ENCODE measurements at regions not wholly inside any gene's neighbourhood (a gene's known extent, or its start where the extent isn't known, plus 50 kb on each side); places are given as distances from the start of the nearest gene placed in this dataset.

- no peak for DNase-seq (ENCODE audit: extremely low spot score in 2 of 2)
- Histone ChIP-seq H3K27me3 (no peaks in the 10 kb centered on the region), H3K27ac (no peak overlapping the region), H3K4me3 (no peak overlapping the region), H3K9me3 (no peaks in the 10 kb centered on the region), H3K4me1 (no peaks in the 10 kb centered on the region), H3K36me3 (no peaks in the 10 kb centered on the region)
- intact Hi-C loops (cut with DNase I): no loop called here
- TF ChIP-seq POLR2A (IDR thresholded peaks at IDR 0.05) (no peak), CTCF (IDR thresholded peaks at IDR 0.05) (no peak), POLR2AphosphoS5 (IDR thresholded peaks at IDR 0.05; ENCODE audit: insufficient read depth in 1 of 2, low read depth in 1 of 2) (no peak)
Observed at GRCh38 chr2:228542277-228542676, 360.8 kb upstream of the SPHKAP start.

- H3K9me3 ChIP-seq: no peaks in the 10 kb centered on the region
- no peak overlapping the region for H3K27ac ChIP-seq
- TF ChIP-seq POLR2AphosphoS5 (IDR thresholded peaks at IDR 0.05; ENCODE audit: insufficient read depth in 1 of 2, low read depth in 1 of 2) (no peak), POLR2A (IDR thresholded peaks at IDR 0.05) (no peak), CTCF (IDR thresholded peaks at IDR 0.05) (no peak)
- H3K4me1 ChIP-seq: no peaks in the 10 kb centered on the region
- no peaks in the 10 kb centered on the region for H3K27me3 ChIP-seq
- no peak overlapping the region for H3K4me3 ChIP-seq
- intact Hi-C loops (cut with DNase I): no loop called here
- DNase-seq (ENCODE audit: extremely low spot score in 2 of 2): no peak
- no peaks in the 10 kb centered on the region for H3K36me3 ChIP-seq
Observed at GRCh38 chr2:228541789-228542188, 360.3 kb upstream of the SPHKAP start.

- Histone ChIP-seq H3K27ac (no peak overlapping the region), H3K36me3 (no peaks in the 10 kb centered on the region), H3K27me3 (no peaks in the 10 kb centered on the region), H3K9me3 (no peaks in the 10 kb centered on the region), H3K4me1 (no peaks in the 10 kb centered on the region), H3K4me3 (no peak overlapping the region)
- TF ChIP-seq POLR2AphosphoS5 (IDR thresholded peaks at IDR 0.05; ENCODE audit: insufficient read depth in 1 of 2, low read depth in 1 of 2): no peak
- TF ChIP-seq CTCF (IDR thresholded peaks at IDR 0.05): no peak
- TF ChIP-seq POLR2A (IDR thresholded peaks at IDR 0.05): no peak
- no peak for DNase-seq (ENCODE audit: extremely low spot score in 2 of 2)
- intact Hi-C loops (cut with DNase I): no loop called here
Observed at GRCh38 chr2:228540976-228541375, 359.5 kb upstream of the SPHKAP start.

GRCh38 chr2:228535396-228535795, 353.9 kb upstream of the SPHKAP start:
- TF ChIP-seq POLR2A (IDR thresholded peaks at IDR 0.05) (no peak), POLR2AphosphoS5 (IDR thresholded peaks at IDR 0.05; ENCODE audit: insufficient read depth in 1 of 2, low read depth in 1 of 2) (no peak), CTCF (IDR thresholded peaks at IDR 0.05) (no peak)

GRCh38 chr2:228533156-228533555, 351.7 kb upstream of the SPHKAP start:
- Histone ChIP-seq H3K27ac (no peak overlapping the region), H3K4me1 (no peaks in the 10 kb centered on the region), H3K9me3 (no peaks in the 10 kb centered on the region), H3K4me3 (no peak overlapping the region), H3K36me3 (no peaks in the 10 kb centered on the region), H3K27me3 (no peaks in the 10 kb centered on the region)
- DNase-seq (ENCODE audit: extremely low spot score in 2 of 2): no peak
- intact Hi-C loops (cut with DNase I): no loop called here
- TF ChIP-seq POLR2AphosphoS5 (IDR thresholded peaks at IDR 0.05; ENCODE audit: insufficient read depth in 1 of 2, low read depth in 1 of 2): no peak

More at GRCh38 chr2:228535396-228535795, 353.9 kb upstream of the SPHKAP start:
- H3K27me3 ChIP-seq: no peaks in the 10 kb centered on the region
- no peaks in the 10 kb centered on the region for H3K4me1 ChIP-seq
- no peak overlapping the region for H3K27ac ChIP-seq
- DNase-seq (ENCODE audit: extremely low spot score in 2 of 2): no peak
- H3K9me3 ChIP-seq: no peaks in the 10 kb centered on the region
- H3K36me3 ChIP-seq: no peaks in the 10 kb centered on the region
- intact Hi-C loops (cut with DNase I): no loop called here
- H3K4me3 ChIP-seq: no peak overlapping the region

GRCh38 chr2:228532233-228532632, 350.7 kb upstream of the SPHKAP start:
- TF ChIP-seq POLR2AphosphoS5 (IDR thresholded peaks at IDR 0.05; ENCODE audit: insufficient read depth in 1 of 2, low read depth in 1 of 2): no peak
- no peak for TF ChIP-seq CTCF (IDR thresholded peaks at IDR 0.05)
- TF ChIP-seq POLR2A (IDR thresholded peaks at IDR 0.05): no peak
- Histone ChIP-seq H3K9me3 (no peaks in the 10 kb centered on the region), H3K4me1 (no peaks in the 10 kb centered on the region), H3K27ac (no peak overlapping the region), H3K4me3 (no peak overlapping the region), H3K27me3 (no peaks in the 10 kb centered on the region), H3K36me3 (no peaks in the 10 kb centered on the region)
- no peak for DNase-seq (ENCODE audit: extremely low spot score in 2 of 2)
- intact Hi-C loops (cut with DNase I): no loop called here

All from vagina (tissue), 2 donors.